NT2/D1 (cell line): ENCODE measurements at regions not wholly inside any gene's neighbourhood (a gene's known extent, or its start where the extent isn't known, plus 50 kb on each side); places are given as distances from the start of the nearest gene placed in this dataset.

Source experiments
- DNase-seq: peaks from one replicate; pipeline ENCODE4 v3.0.0-alpha.2; 2011; ENCODE audit warnings: low read depth, low spot score
- H3K27me3 ChIP-seq: 2 replicates; pipeline ENCODE4 v1.6.0; 2011; ENCODE audit warnings: mild to moderate bottlenecking; ENCODE audit not compliant: insufficient read length, insufficient read depth
- H3K36me3 ChIP-seq: 2 replicates; pipeline ENCODE4 v1.6.1; 2011; ENCODE audit warnings: mild to moderate bottlenecking, low read length, mixed read lengths; ENCODE audit not compliant: insufficient read depth, insufficient read length
- H3K4me1 ChIP-seq: 2 replicates; pipeline ENCODE4 v1.5.1; 2011; ENCODE audit not compliant: insufficient read depth, insufficient read length
- H3K4me3 ChIP-seq: 2 replicates; pipeline ENCODE4 v1.5.1; 2011; ENCODE audit warnings: low read depth; ENCODE audit not compliant: insufficient read length
- H3K9ac ChIP-seq: 2 replicates; pipeline ENCODE4 v1.6.0; 2011; ENCODE audit warnings: low read depth; ENCODE audit not compliant: insufficient read length
- H3K9me3 ChIP-seq: 2 replicates; pipeline ENCODE4 v1.5.1; 2011; ENCODE audit warnings: mild to moderate bottlenecking, low read length; ENCODE audit not compliant: insufficient read depth
- SUZ12 ChIP-seq: IDR thresholded peaks from 2 replicates; pipeline ENCODE4 v1.6.1; 2011; ENCODE audit not compliant: insufficient read length, insufficient read depth; ENCODE audit errors: extremely low read depth
- YY1 ChIP-seq: IDR thresholded peaks from 2 replicates; pipeline ENCODE4 v1.6.1; 2011; ENCODE audit not compliant: insufficient read length, insufficient read depth
- ZNF274 ChIP-seq: IDR thresholded peaks from 2 replicates; pipeline ENCODE4 v1.6.1; 2011; ENCODE audit warnings: mild to moderate bottlenecking, low read depth, low read length

- DNase-seq: no peak
- H3K27me3 ChIP-seq: no peaks in the 10 kb centered on the region
- no peak overlapping the region for H3K9ac ChIP-seq
- TF ChIP-seq ZNF274 (no peak), SUZ12 (no peak), YY1 (no peak)
- H3K4me1 ChIP-seq: no peaks in the 10 kb centered on the region
- no peaks in the 10 kb centered on the region for H3K36me3 ChIP-seq
- no peaks in the 10 kb centered on the region for H3K9me3 ChIP-seq
- H3K4me3 ChIP-seq: no peak overlapping the region
These were observed 211.2 kb downstream of the PRDM9 start for GRCh38 chr5:23718564-23718963.

DNA sequence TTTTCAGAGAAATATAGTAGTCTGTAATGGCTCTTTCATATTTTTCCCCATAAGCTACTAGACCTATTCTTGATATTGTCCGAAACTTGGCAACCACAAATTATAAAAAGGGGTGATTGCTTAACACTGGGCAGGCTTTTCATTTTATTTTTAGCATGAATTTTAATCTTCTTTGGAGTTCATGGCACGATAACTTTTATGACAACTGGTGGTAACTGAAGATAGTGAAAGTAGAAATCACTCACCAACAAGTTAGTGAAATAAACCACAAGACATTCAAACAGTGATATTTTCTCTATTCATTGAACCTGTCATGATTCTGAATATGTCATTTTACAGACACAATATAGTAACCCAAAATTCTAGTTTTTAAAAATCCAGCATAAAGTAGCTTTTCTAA lies 213.9 kb downstream of the PRDM9 start:
- no peak for TF ChIP-seq YY1
- TF ChIP-seq SUZ12: no peak
- no peak for TF ChIP-seq ZNF274
- Histone ChIP-seq H3K9ac (no peak overlapping the region), H3K36me3 (no peaks in the 10 kb centered on the region), H3K4me3 (no peak overlapping the region), H3K27me3 (no peaks in the 10 kb centered on the region), H3K9me3 (no peaks in the 10 kb centered on the region), H3K4me1 (no peaks in the 10 kb centered on the region)
- no peak for DNase-seq

DNA sequence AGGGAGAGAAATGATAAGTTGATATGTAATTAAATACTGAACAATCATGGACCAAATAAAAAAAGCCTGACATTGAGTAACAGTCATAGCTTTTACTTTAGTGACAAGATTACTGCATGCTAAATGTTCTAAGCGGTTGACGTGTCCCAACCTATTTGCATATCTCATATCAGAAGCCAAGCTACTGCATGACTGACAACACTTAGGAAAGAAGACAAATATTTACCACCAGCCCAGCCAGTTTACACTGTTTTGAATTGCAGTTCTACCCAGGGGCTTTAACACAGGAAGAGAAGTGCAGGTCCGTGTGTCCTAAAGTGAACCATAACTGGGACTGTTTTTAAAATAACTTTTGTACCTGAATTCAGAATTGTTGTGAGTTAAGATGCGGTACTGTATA lies 219.9 kb downstream of the PRDM9 start:
- no peak overlapping the region for H3K4me3 ChIP-seq
- H3K9ac ChIP-seq: no peak overlapping the region
- no peaks in the 10 kb centered on the region for H3K4me1 ChIP-seq
- H3K27me3 ChIP-seq: no peaks in the 10 kb centered on the region
- no peaks in the 10 kb centered on the region for H3K9me3 ChIP-seq
- DNase-seq: no peak
- no peaks in the 10 kb centered on the region for H3K36me3 ChIP-seq
- no peak for TF ChIP-seq ZNF274
- no peak for TF ChIP-seq SUZ12
- no peak for TF ChIP-seq YY1

DNA sequence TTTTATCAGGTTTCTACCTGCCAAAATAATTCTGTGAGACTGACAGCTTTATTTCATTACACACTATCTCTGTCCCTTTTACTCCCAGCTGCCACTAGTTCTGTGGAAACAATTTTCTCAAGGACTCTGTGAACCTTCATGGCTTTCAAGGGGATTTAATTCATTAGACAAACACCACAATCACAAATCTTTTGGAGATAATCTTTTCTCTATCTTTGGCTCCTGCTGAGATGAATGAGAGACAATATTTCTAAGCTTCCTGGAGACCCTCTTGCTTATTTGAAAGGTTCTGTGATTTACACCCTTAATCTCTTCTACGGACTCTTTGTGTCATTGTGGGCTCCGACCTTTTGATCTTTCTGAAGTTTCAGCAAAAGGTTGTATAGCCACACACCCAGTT lies 222.6 kb downstream of the PRDM9 start:
- no peaks in the 10 kb centered on the region for H3K27me3 ChIP-seq
- no peak for TF ChIP-seq YY1
- no peak for TF ChIP-seq SUZ12
- TF ChIP-seq ZNF274: no peak
- H3K9me3 ChIP-seq: no peaks in the 10 kb centered on the region
- H3K4me1 ChIP-seq: no peaks in the 10 kb centered on the region
- DNase-seq: no peak
- H3K36me3 ChIP-seq: no peaks in the 10 kb centered on the region
- no peak overlapping the region for H3K4me3 ChIP-seq
- H3K9ac ChIP-seq: no peak overlapping the region

GRCh38 chr5:23740029-23740428 lies 232.6 kb downstream of the PRDM9 start:
- no peak overlapping the region for H3K9ac ChIP-seq
- no peak for DNase-seq

DNA sequence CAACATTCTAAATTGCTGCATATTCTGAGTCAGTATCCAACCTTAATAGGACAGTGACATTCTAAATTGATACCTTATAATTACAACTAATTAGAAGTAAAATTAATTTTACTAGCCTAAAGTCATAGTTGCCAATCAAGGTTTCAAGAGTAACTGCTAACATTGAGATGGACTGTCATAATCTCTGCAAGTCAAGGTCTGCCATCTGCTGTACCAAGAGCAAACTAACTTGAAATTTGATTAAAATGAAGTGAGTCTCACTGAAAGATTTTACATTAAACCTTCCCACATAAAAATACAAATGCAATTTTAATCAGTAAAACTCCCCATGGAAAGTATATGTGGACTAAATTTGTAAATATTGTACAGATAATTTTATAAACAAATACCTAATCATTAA lies 235.3 kb downstream of the PRDM9 start:
- no peaks in the 10 kb centered on the region for H3K4me1 ChIP-seq
- no peak for DNase-seq
- no peak for TF ChIP-seq ZNF274
- TF ChIP-seq YY1: no peak
- no peak for TF ChIP-seq SUZ12
- H3K4me3 ChIP-seq: no peak overlapping the region
- no peak overlapping the region for H3K9ac ChIP-seq
- H3K27me3 ChIP-seq: no peaks in the 10 kb centered on the region
- H3K9me3 ChIP-seq: no peaks in the 10 kb centered on the region
- H3K36me3 ChIP-seq: no peaks in the 10 kb centered on the region

More at GRCh38 chr5:23740029-23740428, 232.6 kb downstream of the PRDM9 start:
- Histone ChIP-seq H3K27me3 (no peaks in the 10 kb centered on the region), H3K36me3 (no peaks in the 10 kb centered on the region), H3K4me3 (no peak overlapping the region), H3K9me3 (no peaks in the 10 kb centered on the region), H3K4me1 (no peaks in the 10 kb centered on the region)
- TF ChIP-seq ZNF274: no peak
- no peak for TF ChIP-seq YY1
- TF ChIP-seq SUZ12: no peak

- no peaks in the 10 kb centered on the region for H3K27me3 ChIP-seq
- H3K4me3 ChIP-seq: no peak overlapping the region
- no peaks in the 10 kb centered on the region for H3K4me1 ChIP-seq
- no peak for DNase-seq
- no peak for TF ChIP-seq SUZ12
- no peak for TF ChIP-seq ZNF274
- TF ChIP-seq YY1: no peak
- no peak overlapping the region for H3K9ac ChIP-seq
- H3K9me3 ChIP-seq: peaks cover 3% of the 10 kb centered on the region; the same call in 1 of the 2 replicates
- no peaks in the 10 kb centered on the region for H3K36me3 ChIP-seq
These were observed 248.5 kb downstream of the PRDM9 start for GRCh38 chr5:23755906-23756305.
